A673 (cell line): ENCODE measurements at regions not wholly inside any gene's neighbourhood (a gene's known extent, or its start where the extent isn't known, plus 50 kb on each side); places are given as distances from the start of the nearest gene placed in this dataset.

ENCODE experiments used
- EZH2 ChIP-seq: fragments of 200-600 bp; sonication (generic); IDR thresholded peaks from 2 replicates; pipeline ENCODE4 v1.6.1; 2017; ENCODE audit warnings: borderline replicate concordance, low read depth, mild to moderate bottlenecking, mixed read lengths, antibody characterized with exemption, low read length; ENCODE audit not compliant: poor library complexity, severe bottlenecking
- TF ChIP-seq, protein P1 (sequence below): fragments of 300-800, 200-600 bp; sonication (generic); conservative IDR thresholded peaks from 2 replicates; pipeline ENCODE4 v1.5.1; 2017; ENCODE audit warnings: low read depth, mild to moderate bottlenecking, antibody characterized with exemption, low read length, moderate library complexity, mixed read lengths

DNA sequence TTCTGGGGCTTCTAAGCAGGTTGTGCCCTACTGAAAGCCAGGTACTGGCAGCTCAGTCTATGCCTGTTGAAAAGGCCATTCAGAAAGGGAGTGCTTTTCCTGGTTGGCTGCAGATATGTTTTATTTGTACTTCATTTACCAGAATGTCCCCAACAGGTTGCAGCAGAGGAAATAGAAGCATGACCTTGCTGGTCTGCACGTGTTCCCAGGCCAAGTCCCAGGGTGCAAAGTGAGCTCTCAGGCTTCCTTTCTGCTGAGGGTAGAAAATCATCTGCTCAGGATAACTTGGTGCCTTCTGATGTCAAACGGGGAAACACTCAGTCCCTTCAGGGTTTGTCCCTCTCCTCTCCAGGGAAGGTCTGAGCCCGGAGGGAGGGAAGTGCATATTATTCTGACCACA lies 356.4 kb downstream of the BCL11B start:
- TF ChIP-seq, protein P1, sequence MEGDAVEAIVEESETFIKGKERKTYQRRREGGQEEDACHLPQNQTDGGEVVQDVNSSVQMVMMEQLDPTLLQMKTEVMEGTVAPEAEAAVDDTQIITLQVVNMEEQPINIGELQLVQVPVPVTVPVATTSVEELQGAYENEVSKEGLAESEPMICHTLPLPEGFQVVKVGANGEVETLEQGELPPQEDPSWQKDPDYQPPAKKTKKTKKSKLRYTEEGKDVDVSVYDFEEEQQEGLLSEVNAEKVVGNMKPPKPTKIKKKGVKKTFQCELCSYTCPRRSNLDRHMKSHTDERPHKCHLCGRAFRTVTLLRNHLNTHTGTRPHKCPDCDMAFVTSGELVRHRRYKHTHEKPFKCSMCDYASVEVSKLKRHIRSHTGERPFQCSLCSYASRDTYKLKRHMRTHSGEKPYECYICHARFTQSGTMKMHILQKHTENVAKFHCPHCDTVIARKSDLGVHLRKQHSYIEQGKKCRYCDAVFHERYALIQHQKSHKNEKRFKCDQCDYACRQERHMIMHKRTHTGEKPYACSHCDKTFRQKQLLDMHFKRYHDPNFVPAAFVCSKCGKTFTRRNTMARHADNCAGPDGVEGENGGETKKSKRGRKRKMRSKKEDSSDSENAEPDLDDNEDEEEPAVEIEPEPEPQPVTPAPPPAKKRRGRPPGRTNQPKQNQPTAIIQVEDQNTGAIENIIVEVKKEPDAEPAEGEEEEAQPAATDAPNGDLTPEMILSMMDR: no peak
- no peak for TF ChIP-seq EZH2
